Omental fat pad (tissue), 3 donors: ENCODE measurements at regions not wholly inside any gene's neighbourhood (a gene's known extent, or its start where the extent isn't known, plus 50 kb on each side); places are given as distances from the start of the nearest gene placed in this dataset.

Experiments used
- ATAC-seq: fragments of 150-250 bp; one replicate; pipeline ENCODE4 v1.9.1; 2016; ENCODE audit warnings: mild to moderate bottlenecking, moderate library complexity; ENCODE audit not compliant: low FRiP score
- DNase-seq: peaks from one replicate; pipeline ENCODE4 v3.0.0-alpha.2; 2019; ENCODE audit warnings: low spot score
- TF ChIP-seq, protein P1 (sequence below), 3 donors: fragments of 450-650 bp; IDR thresholded peaks; one replicate each; pipeline ENCODE4 v1.5.1; 2016 to 2017; ENCODE audit warnings: antibody characterized with exemption in 3 of 3, mild to moderate bottlenecking in 3 of 3, moderate library complexity in 2 of 3

DNA sequence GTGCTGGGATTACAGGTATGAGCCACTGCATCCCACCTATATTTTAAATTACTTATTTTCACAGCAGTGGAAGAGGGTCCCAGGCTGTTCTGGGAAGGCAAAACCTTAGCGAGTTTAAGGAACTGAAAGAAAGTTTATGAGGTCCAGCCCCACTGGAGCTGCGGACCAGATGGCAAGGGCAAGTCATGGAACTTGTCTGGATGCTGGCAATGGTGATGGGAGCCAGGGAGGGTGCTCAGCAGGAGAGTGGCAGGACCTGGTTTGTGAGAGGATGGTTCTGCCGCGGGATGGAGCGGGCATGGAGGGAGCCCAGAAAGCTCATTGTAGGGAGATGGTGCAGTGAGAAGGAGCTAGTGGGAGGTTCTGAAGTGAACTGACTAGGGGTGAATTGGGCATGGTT is 50.6 kb upstream of the SLC45A1 start:
- no peak for ATAC-seq
- TF ChIP-seq, protein P1, sequence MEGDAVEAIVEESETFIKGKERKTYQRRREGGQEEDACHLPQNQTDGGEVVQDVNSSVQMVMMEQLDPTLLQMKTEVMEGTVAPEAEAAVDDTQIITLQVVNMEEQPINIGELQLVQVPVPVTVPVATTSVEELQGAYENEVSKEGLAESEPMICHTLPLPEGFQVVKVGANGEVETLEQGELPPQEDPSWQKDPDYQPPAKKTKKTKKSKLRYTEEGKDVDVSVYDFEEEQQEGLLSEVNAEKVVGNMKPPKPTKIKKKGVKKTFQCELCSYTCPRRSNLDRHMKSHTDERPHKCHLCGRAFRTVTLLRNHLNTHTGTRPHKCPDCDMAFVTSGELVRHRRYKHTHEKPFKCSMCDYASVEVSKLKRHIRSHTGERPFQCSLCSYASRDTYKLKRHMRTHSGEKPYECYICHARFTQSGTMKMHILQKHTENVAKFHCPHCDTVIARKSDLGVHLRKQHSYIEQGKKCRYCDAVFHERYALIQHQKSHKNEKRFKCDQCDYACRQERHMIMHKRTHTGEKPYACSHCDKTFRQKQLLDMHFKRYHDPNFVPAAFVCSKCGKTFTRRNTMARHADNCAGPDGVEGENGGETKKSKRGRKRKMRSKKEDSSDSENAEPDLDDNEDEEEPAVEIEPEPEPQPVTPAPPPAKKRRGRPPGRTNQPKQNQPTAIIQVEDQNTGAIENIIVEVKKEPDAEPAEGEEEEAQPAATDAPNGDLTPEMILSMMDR (IDR thresholded peaks at IDR 0.05) = no peak
- DNase-seq = no peak

DNA sequence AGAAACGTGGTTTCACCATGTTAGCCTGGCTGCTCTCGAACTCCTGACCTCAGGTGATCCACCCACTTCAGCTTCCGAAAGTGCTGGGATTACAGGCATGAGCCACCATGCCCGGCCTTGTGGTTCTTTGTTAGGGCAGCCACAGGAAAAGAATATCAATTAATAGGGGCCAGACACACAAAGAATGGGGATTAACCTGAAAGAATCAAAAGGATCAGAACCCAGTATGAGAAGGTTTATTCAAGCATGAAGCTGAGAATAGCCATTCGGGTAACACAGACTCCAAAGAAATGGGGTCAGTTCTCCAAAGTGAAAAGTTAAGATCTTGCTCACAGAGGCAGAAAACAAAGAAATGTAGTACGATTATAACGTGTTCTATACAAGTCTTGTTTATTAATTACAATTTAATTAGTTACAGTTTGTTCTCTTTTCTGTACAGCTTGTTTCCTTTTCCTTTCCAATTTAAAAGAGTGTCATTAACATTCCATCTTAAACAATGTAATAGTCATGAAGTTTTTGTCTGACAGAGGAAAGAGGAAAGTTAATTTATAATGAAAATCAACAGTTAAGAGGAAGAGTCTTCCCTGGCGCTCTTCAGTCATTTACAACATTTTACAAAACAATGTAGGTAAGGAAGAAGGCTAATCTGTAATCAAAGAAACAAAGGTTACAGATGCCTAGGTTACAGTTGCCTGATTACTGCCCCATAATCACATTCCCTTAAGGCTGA is 51.3 kb upstream of the SLC45A1 start:
- ATAC-seq = no peak
- TF ChIP-seq, protein P1 (IDR thresholded peaks at IDR 0.05) = no peak
- no peak for DNase-seq

DNA sequence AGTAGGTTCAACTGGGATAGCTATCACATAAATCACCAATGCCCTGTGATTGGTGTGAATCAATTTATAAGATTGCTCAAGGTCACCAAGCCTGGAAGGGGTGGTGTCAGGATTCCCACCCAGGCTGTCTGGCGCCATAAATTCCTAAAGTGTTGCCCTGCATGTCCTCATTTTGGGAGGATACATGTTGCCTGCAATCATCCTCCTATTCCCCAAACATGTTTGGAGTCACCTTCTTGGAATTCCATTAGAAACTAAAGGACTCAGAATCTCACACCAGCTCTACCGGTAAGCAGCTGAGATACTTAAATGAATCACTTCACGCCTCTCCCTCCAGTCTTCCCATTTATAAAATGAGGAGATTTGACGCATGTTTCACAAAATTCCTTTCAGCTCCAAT is 54.1 kb upstream of the SLC45A1 start:
- DNase-seq (no peak), ATAC-seq (no peak)

DNA sequence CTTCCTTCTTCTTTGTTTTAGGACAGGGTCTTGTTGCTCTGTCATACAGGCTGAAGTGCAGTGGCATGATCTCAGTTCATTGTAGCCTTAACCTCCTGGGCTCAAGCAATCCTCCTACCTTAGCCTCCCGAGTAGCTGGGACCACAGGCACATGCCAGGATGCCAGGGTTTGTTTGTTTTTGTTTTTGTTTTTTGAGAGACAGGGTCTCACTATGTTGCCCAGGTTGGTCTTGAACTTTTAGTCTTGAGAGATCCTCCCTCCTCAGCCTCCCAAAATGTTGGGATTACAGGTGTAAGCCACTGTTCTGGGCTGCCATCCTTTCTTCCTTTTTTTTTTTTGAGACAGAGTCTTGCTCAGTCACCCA is 56.5 kb upstream of the SLC45A1 start:
- DNase-seq (no peak), ATAC-seq (no peak)
- TF ChIP-seq, protein P1 (IDR thresholded peaks at IDR 0.05) = no peak

More for the DNA sequence above, 54.1 kb upstream of the SLC45A1 start:
- TF ChIP-seq, protein P1 (IDR thresholded peaks at IDR 0.05) = no peak

DNA sequence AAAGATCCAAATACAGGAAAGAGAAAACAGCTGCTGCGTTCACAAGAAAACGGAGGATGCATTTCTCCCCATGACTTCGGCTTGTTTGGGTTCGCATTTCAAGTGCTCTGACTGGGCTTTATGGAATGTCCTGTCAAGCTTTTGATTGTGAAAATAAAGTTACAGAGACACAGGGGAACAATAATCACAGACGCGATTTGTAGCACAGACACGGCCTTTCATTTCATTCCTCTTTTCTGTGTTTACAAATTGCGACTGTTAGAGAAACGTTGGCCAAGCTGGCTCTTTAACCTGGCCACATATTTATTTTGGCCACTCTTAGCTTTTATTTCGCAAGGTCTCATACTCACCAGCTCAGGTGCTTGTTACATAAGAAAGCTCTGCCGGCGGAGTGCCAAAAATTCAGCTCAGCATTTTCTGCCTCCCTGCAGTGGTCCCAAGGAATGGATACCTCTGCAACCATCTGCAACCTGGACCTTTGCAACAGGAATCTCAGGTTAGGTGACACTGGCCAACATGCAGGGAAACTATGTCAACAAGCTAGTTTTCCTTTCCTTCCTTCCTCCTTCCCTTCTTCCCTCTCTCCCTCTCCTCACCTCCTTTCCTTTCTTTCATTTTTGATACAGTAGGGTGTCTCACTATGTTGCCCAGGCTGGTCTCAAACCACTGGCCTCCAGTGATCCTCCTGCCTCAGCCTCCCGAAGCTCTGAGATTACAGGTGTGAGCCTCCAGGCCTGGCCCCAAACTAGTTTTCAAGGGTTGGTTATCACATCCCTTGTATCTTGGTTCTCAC is 58.2 kb upstream of the SLC45A1 start:
- TF ChIP-seq, protein P1 (IDR thresholded peaks at IDR 0.05) = no peak
- DNase-seq = no peak
- peak; percentile 73 for ATAC-seq

DNA sequence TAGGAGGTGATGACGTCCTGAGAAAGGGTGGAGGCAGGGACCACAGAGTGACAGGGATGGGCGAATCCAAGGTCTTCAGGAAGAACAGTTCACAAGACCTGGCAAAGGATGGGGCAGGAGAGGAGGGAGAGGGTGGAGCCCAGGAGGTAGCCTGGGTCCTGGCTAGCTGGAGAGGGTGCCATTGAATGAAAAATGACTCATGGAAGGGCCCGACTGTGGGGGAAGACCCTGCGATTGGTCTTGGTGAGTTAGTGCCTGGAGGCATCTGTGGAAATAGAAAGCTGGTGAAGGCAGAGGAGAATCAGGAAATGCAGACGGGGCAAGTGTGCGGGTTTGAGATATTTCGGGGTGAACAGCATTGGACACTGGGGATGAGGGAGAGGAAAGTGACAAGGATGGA is 60.3 kb upstream of the SLC45A1 start:
- ATAC-seq (no peak), DNase-seq (no peak)
- TF ChIP-seq, protein P1 (IDR thresholded peaks at IDR 0.05) = no peak

DNA sequence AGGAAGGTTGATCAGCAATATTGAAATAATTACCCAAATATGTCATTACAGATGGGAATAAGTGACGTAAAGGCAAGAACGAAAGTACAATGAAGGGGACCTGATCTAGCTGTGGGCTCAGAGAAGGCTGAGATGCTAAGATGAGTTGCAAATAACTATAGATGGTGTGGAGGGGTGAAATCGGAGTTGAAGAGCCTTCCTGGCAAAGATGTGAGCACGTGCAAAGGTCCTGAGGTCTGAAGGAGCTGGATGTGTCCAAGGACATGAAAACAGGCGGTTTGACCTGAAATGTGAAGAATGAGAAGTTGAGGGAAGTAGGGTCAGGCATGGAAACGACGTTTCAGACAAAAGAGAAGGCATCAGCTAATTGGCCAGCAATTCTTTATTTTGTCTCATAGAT is 61.6 kb upstream of the SLC45A1 start:
- TF ChIP-seq, protein P1 (IDR thresholded peaks at IDR 0.05) = no peak
- ATAC-seq (no peak), DNase-seq (no peak)
